ENCODE measurements at regions not wholly inside any gene's neighbourhood (a gene's known extent, or its start where the extent isn't known, plus 50 kb on each side); places are given as distances from the start of the nearest gene placed in this dataset.

DNA sequence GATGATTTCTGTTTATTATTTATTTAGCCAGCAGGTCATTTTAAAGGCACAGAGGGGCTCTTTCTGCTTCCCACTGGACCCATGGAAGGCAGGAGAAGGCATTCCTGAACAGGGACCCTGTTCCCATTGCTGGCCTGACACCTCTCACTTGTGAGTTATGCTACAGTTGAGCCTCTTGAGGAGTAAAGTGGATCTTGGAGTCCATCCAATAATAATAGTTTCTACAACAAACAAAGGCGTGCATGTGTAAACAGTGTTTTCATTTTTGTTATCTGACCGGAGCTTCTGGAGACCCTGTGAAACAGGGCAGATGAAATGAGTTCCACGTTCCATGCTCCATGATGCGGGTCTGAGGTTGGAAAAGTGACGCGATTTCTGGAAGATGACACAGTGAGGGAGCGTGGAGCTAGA is 127.3 kb upstream of the HABP2 start:
- no peak for DNase-seq
- Histone ChIP-seq H4K8ac (ENCODE audit: low read depth, low read length) (no peak overlapping the region), H2BK5ac (ENCODE audit: low read length) (no peak overlapping the region), H3K4me2 (ENCODE audit: low read length) (no peak overlapping the region), H3K23ac (ENCODE audit: low read length) (no peak overlapping the region), H3K4me1 (ENCODE audit: control insufficient read depth, low read depth, low read length) (no peaks in the 10 kb centered on the region), H3K79me1 (ENCODE audit: low read length) (no peaks in the 10 kb centered on the region), H3K18ac (ENCODE audit: low read length) (no peak overlapping the region), H3K27ac (ENCODE audit: low read depth, low read length) (no peak overlapping the region), H3K27me3 (ENCODE audit: insufficient read depth, low read length, poor library complexity) (no peaks in the 10 kb centered on the region), H3K79me2 (ENCODE audit: control insufficient read depth, insufficient read depth, low read length) (no peaks in the 10 kb centered on the region), H3K4me3 (ENCODE audit: low read length) (no peak overlapping the region), H2AK5ac (ENCODE audit: low read length) (no peak overlapping the region), H2BK120ac (ENCODE audit: low read depth, low read length) (no peak overlapping the region), H3K4ac (ENCODE audit: low read depth, low read length) (no peak overlapping the region), H2BK15ac (replicated peaks; ENCODE audit: low read depth) (no peak overlapping the region), H3K9ac (ENCODE audit: low read length) (no peak overlapping the region), H3K56ac (ENCODE audit: low read length) (no peak overlapping the region), H3K36me3 (ENCODE audit: control insufficient read depth, insufficient read depth, low read length) (no peaks in the 10 kb centered on the region), H4K5ac (ENCODE audit: low read length) (no peak overlapping the region)
- no CpG with 5 or more reads among the region's 7 CpGs for WGBS (ENCODE audit: extremely low coverage, insufficient coverage, low lambda C conversion rate)

DNA sequence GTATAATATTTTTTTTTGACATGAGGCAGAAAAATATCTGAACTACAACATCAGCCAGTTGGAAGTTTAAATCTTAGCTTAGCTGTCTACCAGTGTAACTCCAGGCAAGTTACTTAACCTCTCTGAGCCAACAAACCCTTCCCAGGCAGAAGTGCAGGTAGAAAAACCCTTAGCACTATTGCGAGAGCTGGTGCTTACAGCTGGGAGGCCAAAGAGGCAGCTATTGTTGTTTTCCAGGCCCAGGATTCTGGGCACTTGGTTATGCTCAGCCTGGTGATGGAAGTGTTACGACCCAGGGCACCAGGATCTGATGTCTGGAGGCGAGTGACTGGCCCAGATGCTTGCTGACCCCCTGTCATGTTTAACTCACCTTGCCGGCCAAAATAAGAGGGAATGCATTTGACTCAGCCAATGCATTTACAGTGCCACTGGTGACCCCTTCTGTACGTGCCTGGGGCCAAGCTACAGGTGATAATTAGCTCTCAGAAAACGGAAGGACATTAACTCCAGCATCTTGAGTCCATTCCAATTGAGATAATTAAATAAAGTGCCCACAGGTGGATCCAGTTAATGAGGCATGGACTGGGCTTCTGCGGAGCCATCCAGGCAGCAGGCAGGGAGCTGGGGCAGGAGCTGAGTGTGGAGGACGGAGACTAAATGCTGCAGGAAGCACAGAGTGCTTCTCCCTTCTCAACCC is 126.5 kb upstream of the HABP2 start:
- H3K79me2 ChIP-seq (ENCODE audit: control insufficient read depth, insufficient read depth, low read length) = no peaks in the 10 kb centered on the region
- no peak overlapping the region for H3K27ac ChIP-seq (ENCODE audit: low read depth, low read length)
- no peak overlapping the region for H2BK15ac ChIP-seq (replicated peaks; ENCODE audit: low read depth)
- H3K4ac ChIP-seq (ENCODE audit: low read depth, low read length) = no peak overlapping the region
- no peak overlapping the region for H2AK5ac ChIP-seq (ENCODE audit: low read length)
- H3K18ac ChIP-seq (ENCODE audit: low read length) = no peak overlapping the region
- H3K4me1 ChIP-seq (ENCODE audit: control insufficient read depth, low read depth, low read length) = no peaks in the 10 kb centered on the region
- H3K27me3 ChIP-seq (ENCODE audit: insufficient read depth, low read length, poor library complexity) = no peaks in the 10 kb centered on the region
- no peak overlapping the region for H3K4me2 ChIP-seq (ENCODE audit: low read length)
- no peaks in the 10 kb centered on the region for H3K36me3 ChIP-seq (ENCODE audit: control insufficient read depth, insufficient read depth, low read length)
- no peak for DNase-seq
- H3K79me1 ChIP-seq (ENCODE audit: low read length) = no peaks in the 10 kb centered on the region
- no peak overlapping the region for H3K23ac ChIP-seq (ENCODE audit: low read length)
- H3K9ac ChIP-seq (ENCODE audit: low read length) = no peak overlapping the region
- H3K4me3 ChIP-seq (ENCODE audit: low read length) = no peak overlapping the region
- WGBS (ENCODE audit: extremely low coverage, insufficient coverage, low lambda C conversion rate) = no CpG with 5 or more reads among the region's 8 CpGs
- no peak overlapping the region for H2BK120ac ChIP-seq (ENCODE audit: low read depth, low read length)
- no peak overlapping the region for H2BK5ac ChIP-seq (ENCODE audit: low read length)
- H4K5ac ChIP-seq (ENCODE audit: low read length) = no peak overlapping the region
- no peak overlapping the region for H4K8ac ChIP-seq (ENCODE audit: low read depth, low read length)
- no peak overlapping the region for H3K56ac ChIP-seq (ENCODE audit: low read length)

DNA sequence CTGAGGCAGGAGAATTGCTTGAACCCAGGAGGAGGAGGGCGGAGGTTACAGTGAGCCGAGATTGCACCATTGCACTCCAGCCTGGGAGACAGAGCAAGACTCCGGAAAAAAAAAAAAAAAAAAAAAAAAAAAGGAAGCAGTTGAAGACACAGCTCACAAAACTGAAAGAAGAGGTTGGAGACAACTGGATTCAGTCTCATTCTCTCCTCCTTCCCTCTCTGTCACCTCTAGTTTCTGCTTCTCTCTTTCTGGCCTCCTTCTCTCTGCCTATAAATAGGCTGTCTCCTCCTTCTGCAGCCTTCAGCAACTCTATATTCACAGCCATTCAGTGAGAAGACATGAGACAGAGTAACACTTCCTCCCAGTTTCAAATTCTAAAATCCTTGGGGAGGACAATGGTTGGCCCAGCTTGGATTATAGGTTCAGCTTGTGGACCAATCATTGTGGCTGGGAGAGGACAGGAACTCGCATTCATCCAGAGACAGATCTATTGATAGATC is 125.6 kb upstream of the HABP2 start:
- H3K27ac ChIP-seq (ENCODE audit: low read depth, low read length) = no peak overlapping the region
- no peak overlapping the region for H3K18ac ChIP-seq (ENCODE audit: low read length)
- WGBS (ENCODE audit: extremely low coverage, insufficient coverage, low lambda C conversion rate) = no CpG with 5 or more reads among the region's 4 CpGs
- H2BK15ac ChIP-seq (replicated peaks; ENCODE audit: low read depth) = no peak overlapping the region
- H3K4ac ChIP-seq (ENCODE audit: low read depth, low read length) = no peak overlapping the region
- no peak for DNase-seq
- no peak overlapping the region for H2BK5ac ChIP-seq (ENCODE audit: low read length)
- H4K5ac ChIP-seq (ENCODE audit: low read length) = no peak overlapping the region
- H2BK120ac ChIP-seq (ENCODE audit: low read depth, low read length) = no peak overlapping the region
- no peak overlapping the region for H3K56ac ChIP-seq (ENCODE audit: low read length)
- H3K23ac ChIP-seq (ENCODE audit: low read length) = no peak overlapping the region
- H3K9ac ChIP-seq (ENCODE audit: low read length) = no peak overlapping the region
- no peaks in the 10 kb centered on the region for H3K27me3 ChIP-seq (ENCODE audit: insufficient read depth, low read length, poor library complexity)
- no peaks in the 10 kb centered on the region for H3K4me1 ChIP-seq (ENCODE audit: control insufficient read depth, low read depth, low read length)
- H3K4me3 ChIP-seq (ENCODE audit: low read length) = no peak overlapping the region
- no peaks in the 10 kb centered on the region for H3K79me1 ChIP-seq (ENCODE audit: low read length)
- H3K79me2 ChIP-seq (ENCODE audit: control insufficient read depth, insufficient read depth, low read length) = no peaks in the 10 kb centered on the region
- H3K4me2 ChIP-seq (ENCODE audit: low read length) = no peak overlapping the region
- H3K36me3 ChIP-seq (ENCODE audit: control insufficient read depth, insufficient read depth, low read length) = no peaks in the 10 kb centered on the region
- no peak overlapping the region for H4K8ac ChIP-seq (ENCODE audit: low read depth, low read length)
- no peak overlapping the region for H2AK5ac ChIP-seq (ENCODE audit: low read length)

- no peaks in the 10 kb centered on the region for H3K79me2 ChIP-seq (ENCODE audit: control insufficient read depth, insufficient read depth, low read length)
- H3K4me2 ChIP-seq (ENCODE audit: low read length) = no peak overlapping the region
- H2BK15ac ChIP-seq (replicated peaks; ENCODE audit: low read depth) = no peak overlapping the region
- no peak overlapping the region for H2BK5ac ChIP-seq (ENCODE audit: low read length)
- H3K9ac ChIP-seq (ENCODE audit: low read length) = no peak overlapping the region
- H3K27me3 ChIP-seq (ENCODE audit: insufficient read depth, low read length, poor library complexity) = no peaks in the 10 kb centered on the region
- DNase-seq = no peak
- H3K79me1 ChIP-seq (ENCODE audit: low read length) = no peaks in the 10 kb centered on the region
- H3K56ac ChIP-seq (ENCODE audit: low read length) = no peak overlapping the region
- H2BK120ac ChIP-seq (ENCODE audit: low read depth, low read length) = no peak overlapping the region
- H3K27ac ChIP-seq (ENCODE audit: low read depth, low read length) = no peak overlapping the region
- H3K23ac ChIP-seq (ENCODE audit: low read length) = no peak overlapping the region
- no peak overlapping the region for H4K5ac ChIP-seq (ENCODE audit: low read length)
- no peak overlapping the region for H4K8ac ChIP-seq (ENCODE audit: low read depth, low read length)
- no CpG with 5 or more reads among the region's 5 CpGs for WGBS (ENCODE audit: extremely low coverage, insufficient coverage, low lambda C conversion rate)
- H3K36me3 ChIP-seq (ENCODE audit: control insufficient read depth, insufficient read depth, low read length) = no peaks in the 10 kb centered on the region
- no peak overlapping the region for H2AK5ac ChIP-seq (ENCODE audit: low read length)
- no peak overlapping the region for H3K4me3 ChIP-seq (ENCODE audit: low read length)
- no peaks in the 10 kb centered on the region for H3K4me1 ChIP-seq (ENCODE audit: control insufficient read depth, low read depth, low read length)
- H3K18ac ChIP-seq (ENCODE audit: low read length) = no peak overlapping the region
- H3K4ac ChIP-seq (ENCODE audit: low read depth, low read length) = no peak overlapping the region
Observed at GRCh38 chr10:113427811-113428558, 124.9 kb upstream of the HABP2 start.

DNA sequence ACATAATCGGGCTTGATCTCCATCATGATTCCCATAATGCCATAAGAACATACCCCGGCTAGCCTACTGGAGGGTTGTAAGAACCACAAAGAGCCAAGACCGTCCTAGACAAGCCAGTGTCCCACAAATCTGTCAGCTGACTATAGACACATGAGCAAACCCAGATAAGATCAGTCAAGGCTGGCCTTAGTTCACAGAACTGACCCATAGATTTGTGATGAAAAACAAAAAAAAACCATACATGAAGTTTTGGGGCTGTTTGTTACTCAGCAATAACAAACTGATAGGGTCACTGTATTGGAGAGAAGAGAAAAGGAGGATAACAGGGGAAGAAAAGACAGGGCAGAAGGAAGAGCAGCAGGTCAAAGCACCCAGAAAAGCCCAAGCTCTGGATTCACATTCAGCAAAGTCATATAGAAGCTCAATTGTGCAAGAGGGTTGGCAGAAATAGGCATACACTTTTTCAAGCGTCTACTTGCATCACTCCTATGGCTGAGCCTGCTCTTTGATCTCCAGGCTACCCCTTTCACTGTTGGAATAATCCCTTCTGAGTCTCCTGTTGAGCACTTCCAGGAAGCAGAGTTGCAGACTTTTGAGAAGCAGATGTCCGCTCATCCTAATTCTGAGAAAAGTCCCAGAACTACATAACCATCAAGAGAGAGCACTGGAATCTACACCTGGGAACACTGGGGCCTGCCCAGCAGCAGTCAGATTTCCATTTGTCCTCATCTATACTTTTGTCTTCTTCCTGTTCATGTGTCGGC is 122.0 kb upstream of the HABP2 start:
- Histone ChIP-seq H3K23ac (ENCODE audit: low read length) (no peak overlapping the region), H2AK5ac (ENCODE audit: low read length) (no peak overlapping the region), H3K36me3 (ENCODE audit: control insufficient read depth, insufficient read depth, low read length) (no peaks in the 10 kb centered on the region), H2BK120ac (ENCODE audit: low read depth, low read length) (no peak overlapping the region), H3K4me1 (ENCODE audit: control insufficient read depth, low read depth, low read length) (no peaks in the 10 kb centered on the region), H3K27ac (ENCODE audit: low read depth, low read length) (no peak overlapping the region), H3K56ac (ENCODE audit: low read length) (no peak overlapping the region), H4K8ac (ENCODE audit: low read depth, low read length) (no peak overlapping the region), H3K79me1 (ENCODE audit: low read length) (no peaks in the 10 kb centered on the region), H3K4me3 (ENCODE audit: low read length) (no peak overlapping the region), H4K5ac (ENCODE audit: low read length) (no peak overlapping the region), H3K4ac (ENCODE audit: low read depth, low read length) (no peak overlapping the region), H3K79me2 (ENCODE audit: control insufficient read depth, insufficient read depth, low read length) (no peaks in the 10 kb centered on the region), H2BK5ac (ENCODE audit: low read length) (no peak overlapping the region), H2BK15ac (replicated peaks; ENCODE audit: low read depth) (no peak overlapping the region), H3K27me3 (ENCODE audit: insufficient read depth, low read length, poor library complexity) (no peaks in the 10 kb centered on the region), H3K4me2 (ENCODE audit: low read length) (no peak overlapping the region), H3K18ac (ENCODE audit: low read length) (no peak overlapping the region), H3K9ac (ENCODE audit: low read length) (no peak overlapping the region)
- no CpG with 5 or more reads among the region's 6 CpGs for WGBS (ENCODE audit: extremely low coverage, insufficient coverage, low lambda C conversion rate)
- DNase-seq = no peak

Data from mesendoderm (in vitro differentiated cells).